IMR-90 (cell line): ENCODE measurements at regions not wholly inside any gene's neighbourhood (a gene's known extent, or its start where the extent isn't known, plus 50 kb on each side); places are given as distances from the start of the nearest gene placed in this dataset.

Source experiments
- BHLHE40 ChIP-seq: fragments of 150-350 bp; IDR thresholded peaks from 2 replicates; pipeline ENCODE4 v1.6.1; 2016; ENCODE audit warnings: mild to moderate bottlenecking, low read depth, low read length
- POLR2A ChIP-seq: IDR thresholded peaks from 2 replicates; pipeline ENCODE4 v1.6.1; 2012; ENCODE audit warnings: mild to moderate bottlenecking, low read depth, low read length
- TF ChIP-seq, protein P1 (sequence below): conservative IDR thresholded peaks from 2 replicates; pipeline ENCODE4 v1.5.1; 2012; ENCODE audit warnings: mild to moderate bottlenecking, low read depth, low read length, improper control_type of control experiment
- TF ChIP-seq, protein P2 (sequence below): fragments of 150-350 bp; IDR thresholded peaks from 2 replicates; pipeline ENCODE4 v1.6.1; 2016; ENCODE audit warnings: low read depth, mild to moderate bottlenecking, low read length, moderate library complexity, borderline replicate concordance

DNA sequence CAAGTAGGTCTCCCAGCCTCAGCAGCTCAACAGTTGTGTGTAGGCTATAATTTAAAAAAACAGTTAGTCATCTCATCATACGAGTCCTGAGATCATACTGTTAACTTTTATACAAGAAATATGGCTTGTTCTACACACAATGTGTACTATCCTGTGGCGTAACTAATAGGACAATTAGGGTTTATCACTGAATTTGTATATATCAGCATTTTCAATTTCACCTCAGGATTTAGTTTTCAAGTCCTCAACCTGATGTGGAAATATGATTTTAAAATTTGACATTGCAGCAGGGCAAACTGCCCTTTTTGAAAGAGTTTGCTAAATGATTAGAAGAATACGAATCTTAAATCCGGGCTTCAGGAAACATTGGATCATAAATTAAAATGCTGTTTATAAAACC lies 237.2 kb upstream of the CTBP2 start:
- TF ChIP-seq POLR2A (no peak), BHLHE40 (no peak)
- TF ChIP-seq, protein P1, sequence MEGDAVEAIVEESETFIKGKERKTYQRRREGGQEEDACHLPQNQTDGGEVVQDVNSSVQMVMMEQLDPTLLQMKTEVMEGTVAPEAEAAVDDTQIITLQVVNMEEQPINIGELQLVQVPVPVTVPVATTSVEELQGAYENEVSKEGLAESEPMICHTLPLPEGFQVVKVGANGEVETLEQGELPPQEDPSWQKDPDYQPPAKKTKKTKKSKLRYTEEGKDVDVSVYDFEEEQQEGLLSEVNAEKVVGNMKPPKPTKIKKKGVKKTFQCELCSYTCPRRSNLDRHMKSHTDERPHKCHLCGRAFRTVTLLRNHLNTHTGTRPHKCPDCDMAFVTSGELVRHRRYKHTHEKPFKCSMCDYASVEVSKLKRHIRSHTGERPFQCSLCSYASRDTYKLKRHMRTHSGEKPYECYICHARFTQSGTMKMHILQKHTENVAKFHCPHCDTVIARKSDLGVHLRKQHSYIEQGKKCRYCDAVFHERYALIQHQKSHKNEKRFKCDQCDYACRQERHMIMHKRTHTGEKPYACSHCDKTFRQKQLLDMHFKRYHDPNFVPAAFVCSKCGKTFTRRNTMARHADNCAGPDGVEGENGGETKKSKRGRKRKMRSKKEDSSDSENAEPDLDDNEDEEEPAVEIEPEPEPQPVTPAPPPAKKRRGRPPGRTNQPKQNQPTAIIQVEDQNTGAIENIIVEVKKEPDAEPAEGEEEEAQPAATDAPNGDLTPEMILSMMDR, result no peak
- TF ChIP-seq, protein P2, sequence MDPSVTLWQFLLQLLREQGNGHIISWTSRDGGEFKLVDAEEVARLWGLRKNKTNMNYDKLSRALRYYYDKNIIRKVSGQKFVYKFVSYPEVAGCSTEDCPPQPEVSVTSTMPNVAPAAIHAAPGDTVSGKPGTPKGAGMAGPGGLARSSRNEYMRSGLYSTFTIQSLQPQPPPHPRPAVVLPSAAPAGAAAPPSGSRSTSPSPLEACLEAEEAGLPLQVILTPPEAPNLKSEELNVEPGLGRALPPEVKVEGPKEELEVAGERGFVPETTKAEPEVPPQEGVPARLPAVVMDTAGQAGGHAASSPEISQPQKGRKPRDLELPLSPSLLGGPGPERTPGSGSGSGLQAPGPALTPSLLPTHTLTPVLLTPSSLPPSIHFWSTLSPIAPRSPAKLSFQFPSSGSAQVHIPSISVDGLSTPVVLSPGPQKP, result no peak
